AG08396 (cell line): ENCODE measurements at regions not wholly inside any gene's neighbourhood (a gene's known extent, or its start where the extent isn't known, plus 50 kb on each side); places are given as distances from the start of the nearest gene placed in this dataset.
A peak's percentile ranks its signal among the peaks of the same experiment; 100 is the strongest.
"Not testable (repeated sequence)": the region's sequence is repeated elsewhere in the genome, so short reads cannot be mapped to it uniquely, and the experiment has no call there.

Source experiments
- DNase-seq: peaks from one replicate; pipeline ENCODE4 v3.0.0; 2012; ENCODE audit warnings: low spot score, mixed read lengths

- no peak for DNase-seq
Observed at GRCh38 chr2:105536175-105536574, 137.3 kb upstream of the FHL2 start.

DNA sequence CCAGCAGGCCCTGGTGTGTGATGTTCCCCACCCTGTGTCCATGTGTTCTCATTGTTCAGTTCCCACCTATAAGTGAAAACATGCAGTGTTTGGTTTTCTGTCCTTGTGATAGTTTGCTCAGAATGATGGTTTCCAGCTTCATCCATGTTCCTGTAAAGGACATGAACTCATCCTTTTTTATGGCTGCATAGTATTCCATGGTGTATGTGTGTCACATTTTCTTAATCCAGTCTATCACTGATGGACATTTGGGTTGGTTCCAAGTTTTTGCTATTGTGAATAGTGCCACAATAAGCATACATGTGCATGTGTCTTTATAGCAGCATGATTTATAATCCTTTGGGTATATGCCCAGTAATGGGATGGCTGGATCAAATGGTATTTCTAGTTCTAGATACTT is 130.4 kb upstream of the FHL2 start:
- not testable (repeated sequence) for DNase-seq

DNA sequence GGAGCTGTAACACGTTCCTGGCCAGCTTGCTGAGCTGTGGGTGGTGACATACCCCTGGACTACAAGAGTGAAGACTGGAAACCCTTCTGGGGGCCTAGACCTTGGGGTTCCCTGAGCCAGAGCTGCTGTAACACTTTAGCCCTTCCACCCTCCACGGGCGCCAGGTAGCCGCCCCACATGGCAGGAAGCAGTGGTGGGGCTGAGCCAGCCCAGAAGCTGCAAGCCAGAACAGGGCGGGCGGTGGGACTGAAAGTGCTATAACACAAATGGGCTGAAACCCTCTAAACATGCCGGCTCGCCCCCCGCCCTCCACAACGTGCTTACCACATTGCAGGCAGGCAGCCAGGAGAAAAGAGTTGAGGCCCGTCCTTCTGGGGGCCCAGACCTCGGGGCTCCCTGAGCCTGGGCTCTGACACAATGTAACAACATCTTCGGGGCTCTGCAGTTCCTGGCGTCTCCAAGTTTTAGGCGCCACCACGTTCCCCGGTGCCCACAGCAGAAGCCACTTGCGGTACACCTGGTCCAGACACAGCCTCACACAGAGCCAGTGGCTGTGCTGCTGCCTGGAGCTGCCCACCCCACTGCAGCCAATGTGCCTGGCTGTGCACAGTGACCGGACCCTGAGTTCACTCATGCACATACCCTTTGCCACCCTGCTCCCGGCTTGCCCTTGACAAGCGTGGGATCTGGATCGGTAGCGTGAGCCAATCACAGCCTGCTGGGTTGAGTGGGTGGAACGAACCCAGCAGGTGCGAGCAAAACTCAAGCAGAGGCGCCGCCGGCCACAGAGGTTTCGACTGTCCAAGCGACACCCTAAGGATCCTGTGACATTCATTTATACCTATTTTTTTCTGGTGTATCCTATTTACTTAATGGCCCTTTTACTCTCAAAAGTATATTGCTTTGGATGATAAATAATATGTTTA is 127.4 kb upstream of the FHL2 start:
- no peak for DNase-seq

- DNase-seq = no peak
Observed at GRCh38 chr2:105525201-105525600, 126.3 kb upstream of the FHL2 start.

- DNase-seq = no peak
Observed at GRCh38 chr2:105522645-105523044, 123.8 kb upstream of the FHL2 start.

DNA sequence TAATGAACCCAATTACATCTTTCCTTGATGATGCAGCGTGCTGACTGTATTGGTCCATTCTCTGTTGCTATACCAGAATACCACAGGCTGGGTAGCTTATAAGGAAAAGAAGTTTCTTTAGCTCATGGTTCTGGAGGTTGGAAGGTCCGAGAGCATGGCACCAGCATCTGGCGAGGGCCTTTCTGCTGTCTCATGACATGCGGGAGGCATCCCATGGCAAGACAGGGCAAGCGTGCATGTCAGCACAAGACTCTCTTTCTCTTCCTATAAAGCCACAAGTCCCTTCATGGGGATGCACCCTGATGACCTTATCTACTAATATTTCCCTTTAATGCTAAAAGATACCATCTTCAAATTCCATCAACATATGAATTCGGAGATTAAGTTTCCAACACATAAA is 122.8 kb upstream of the FHL2 start:
- no peak for DNase-seq

- peak; percentile 29 for DNase-seq
Observed at GRCh38 chr2:105521176-105521575, 122.3 kb upstream of the FHL2 start.

GRCh38 chr2:105519516-105519915 is 120.7 kb upstream of the FHL2 start:
- no peak for DNase-seq

DNA sequence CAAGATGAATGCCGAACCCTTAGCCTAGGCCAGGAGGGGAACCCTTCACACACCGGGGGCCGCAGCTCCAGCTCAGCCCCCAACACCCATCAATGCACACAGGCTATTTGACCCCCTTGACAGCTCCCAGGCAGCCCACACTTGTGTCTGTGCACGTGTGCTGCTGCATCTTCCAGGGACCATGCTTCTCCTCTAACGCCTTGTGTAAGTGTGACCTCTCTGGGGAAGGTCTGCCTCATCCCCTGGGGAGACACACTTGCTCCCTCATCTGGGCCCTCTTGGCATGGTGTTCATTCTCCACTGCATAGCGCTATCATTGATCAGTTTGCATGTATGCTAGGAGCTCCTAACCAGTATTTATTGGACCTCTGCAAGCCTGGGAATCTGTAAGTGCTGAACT is 120.0 kb upstream of the FHL2 start:
- DNase-seq = no peak

DNA sequence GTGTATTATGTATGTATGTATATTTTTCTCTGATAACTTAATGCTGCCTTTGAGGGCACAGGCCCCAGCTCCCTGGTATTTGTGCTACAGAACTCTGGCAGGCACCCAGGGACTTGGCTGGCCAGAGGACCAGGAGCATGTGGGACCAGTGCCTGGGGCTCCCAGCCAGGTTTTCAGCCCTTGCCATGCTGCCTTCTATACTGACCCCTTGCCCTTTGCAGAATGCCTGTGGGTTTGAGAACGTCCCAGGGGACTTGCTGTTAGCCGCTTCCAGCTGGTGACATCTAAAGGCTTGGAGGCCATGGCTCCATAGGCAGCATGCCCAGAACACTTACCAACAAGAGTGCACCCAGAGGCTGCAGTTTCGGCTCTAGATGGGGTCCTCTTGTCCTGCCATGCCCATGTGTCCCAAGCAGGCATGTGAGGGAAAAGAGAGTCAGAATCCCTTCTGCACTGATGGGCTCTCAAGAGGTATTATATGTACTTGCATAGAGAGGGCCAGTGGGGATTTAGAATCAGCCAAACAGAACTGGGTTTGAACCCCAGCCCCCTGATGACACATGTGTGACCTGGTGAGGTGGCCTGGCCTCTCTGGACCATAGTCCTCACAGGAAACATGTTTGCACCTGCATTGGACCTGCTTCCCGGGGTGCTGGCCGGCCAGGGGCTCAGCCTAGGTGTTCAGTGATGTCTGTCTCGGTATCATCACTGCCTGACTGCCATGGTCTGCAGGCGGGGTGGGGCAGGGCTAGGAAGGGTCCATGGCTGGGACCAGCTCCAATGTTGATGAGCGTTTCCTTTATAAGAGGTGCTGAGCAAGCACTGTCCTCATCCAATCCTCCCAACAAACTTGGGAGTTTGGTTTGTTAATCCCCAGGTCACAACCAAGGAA is 119.2 kb upstream of the FHL2 start:
- DNase-seq = peak; percentile 23

GRCh38 chr2:105515581-105516415 is 116.9 kb upstream of the FHL2 start:
- DNase-seq = no peak

DNA sequence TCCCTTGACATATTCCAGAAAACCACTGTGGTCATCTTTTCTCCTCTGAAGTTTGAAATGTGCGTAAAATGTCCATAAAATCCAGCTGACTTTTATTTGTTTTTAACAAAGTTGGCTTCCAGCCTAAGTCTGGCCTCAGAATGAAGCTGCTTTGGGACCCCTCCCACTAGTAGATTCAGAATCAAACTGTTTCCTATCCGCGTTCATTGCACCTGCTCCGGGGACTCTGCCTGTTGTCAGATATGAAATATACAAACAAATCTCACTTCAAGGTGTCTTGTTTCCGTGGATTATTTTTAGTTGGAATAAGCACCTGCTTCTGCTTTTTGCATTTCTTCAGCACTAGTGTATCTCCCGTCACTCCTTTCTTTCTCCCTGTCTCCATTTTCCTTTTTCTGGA is 115.7 kb upstream of the FHL2 start:
- DNase-seq = no peak

DNA sequence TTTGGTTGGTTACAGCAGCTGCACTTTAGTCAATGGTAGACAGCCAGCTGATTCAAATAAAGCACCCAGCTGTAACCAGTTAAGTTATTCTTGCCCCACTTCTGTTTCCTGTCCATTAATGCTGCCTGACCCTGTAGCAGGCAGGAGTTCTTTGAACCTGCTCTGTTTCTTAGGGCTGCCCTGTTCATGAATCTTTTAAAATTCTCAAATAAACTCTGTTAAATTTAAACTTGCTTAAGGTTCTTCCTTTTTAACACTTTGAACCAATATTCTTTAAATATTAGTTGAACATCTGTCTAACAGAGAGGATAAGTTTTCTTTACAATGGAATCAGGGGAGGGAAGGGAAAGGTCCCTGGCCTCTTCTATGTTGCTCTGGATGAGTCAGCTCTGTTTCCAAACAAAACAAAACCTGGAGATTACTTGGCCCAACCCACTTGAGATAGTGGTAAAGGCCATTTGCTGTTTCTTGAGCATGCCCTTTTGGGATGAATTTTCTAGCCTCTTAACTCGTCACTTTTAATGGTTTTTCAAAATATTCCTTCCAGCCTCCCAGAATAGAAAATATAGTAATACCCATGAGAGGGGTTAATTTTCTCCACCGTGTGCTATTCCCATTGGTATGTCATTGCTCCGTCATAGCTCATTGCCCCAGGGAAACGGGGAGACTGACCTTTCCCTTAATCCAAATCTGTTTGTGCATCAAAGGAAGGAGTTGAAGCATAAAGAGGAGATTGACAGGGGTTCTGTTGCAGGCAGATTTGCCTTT is 112.1 kb upstream of the FHL2 start:
- DNase-seq = no peak

DNA sequence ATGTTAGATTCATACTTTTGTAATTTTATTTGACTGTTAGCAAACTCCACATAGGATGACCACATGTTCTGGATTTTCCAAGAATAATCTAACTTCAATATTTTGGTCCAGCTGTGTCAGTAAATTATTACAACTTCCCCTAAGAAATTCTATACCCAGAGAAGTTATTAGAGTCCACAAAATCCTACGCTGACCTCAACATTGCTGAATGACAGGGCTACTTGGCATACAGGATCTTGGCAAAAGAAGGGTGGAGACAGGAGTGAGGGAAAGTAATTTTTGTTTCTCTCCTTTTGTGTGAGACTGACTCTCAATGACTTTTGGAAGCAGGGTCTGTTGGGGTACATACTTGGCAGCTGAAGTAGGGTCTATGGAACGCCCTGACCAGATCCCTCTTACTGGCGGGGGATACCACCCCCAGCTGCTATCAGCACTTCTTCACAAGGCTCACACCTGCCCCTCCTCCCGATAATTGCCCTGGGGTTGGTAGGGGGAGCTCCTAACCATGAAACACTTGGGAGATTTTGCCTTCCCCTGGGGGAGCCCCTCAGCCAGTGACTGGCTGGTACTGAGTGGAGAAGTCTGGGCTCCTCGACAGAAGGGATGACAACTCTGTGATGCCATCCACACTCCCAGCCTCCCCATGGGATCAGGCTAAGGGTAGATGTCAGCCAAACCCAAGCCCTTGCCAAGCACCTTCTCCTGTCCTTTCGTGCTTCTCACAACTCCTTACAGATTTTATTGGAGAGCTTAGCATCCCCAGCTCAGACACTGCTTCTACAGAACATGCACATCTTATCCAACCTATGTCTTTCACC is 110.6 kb upstream of the FHL2 start:
- no peak for DNase-seq

DNA sequence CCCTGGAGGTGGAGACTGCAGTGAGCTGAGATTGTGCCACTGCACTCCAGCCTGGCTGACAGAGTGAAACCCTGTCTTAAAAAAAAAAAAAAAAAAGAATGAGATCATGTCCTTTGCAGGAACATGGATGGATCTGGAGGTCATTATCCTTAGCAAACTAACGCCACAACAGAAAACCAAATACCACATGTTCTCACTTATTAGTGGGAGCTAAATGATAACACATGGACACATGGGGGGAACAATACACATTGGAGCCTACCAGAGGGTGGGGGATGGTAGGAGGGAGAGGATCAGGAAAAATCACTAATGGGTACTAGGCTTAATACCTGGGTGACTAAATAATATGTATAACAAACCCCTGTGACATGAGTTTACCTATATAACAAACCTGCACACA is 108.0 kb upstream of the FHL2 start:
- DNase-seq = not testable (repeated sequence)

DNA sequence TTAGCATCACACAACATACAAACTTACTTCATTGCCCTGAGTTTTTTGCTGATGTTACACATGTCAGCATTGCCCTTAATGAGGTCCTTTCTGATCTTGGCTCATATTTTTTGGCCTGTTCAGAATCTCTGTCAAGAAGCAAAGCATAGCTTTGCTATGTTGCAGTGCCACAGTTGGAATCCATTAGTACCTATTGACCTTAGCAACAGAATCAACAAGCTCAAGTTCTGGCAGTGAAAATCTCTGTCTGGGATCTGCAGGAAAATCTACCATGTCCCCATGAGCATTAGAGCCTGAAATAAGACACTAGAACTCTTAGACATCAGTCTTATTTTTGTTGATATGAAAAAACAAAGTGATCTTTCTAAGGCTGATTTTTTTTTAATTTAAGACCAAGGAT is 105.6 kb upstream of the FHL2 start:
- DNase-seq = no peak

GRCh38 chr2:105502625-105503334 is 103.9 kb upstream of the FHL2 start:
- DNase-seq = no peak

- no peak for DNase-seq
Observed at GRCh38 chr2:105498281-105498846, 99.5 kb upstream of the FHL2 start.

DNA sequence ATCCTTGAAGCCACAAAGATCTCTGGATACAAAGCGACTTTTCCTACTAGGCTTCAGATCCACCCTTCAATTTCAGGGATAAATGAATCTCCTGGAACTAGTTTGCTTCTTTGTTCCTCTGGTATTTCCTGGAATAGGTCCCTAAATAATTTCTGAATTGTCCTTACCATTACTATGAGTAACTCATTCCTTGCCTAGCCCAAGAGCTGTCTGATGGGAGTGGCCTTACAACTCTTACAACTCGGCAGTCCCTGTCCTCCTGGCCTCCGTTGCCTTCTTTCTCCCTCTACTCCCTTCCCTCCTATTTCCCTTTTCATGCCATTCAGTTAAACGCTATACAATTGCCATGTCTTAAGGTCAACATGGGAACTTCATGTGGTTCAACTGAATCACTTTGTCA is 98.2 kb upstream of the FHL2 start:
- no peak for DNase-seq
